ENCODE measurements at regions not wholly inside any gene's neighbourhood (a gene's known extent, or its start where the extent isn't known, plus 50 kb on each side); places are given as distances from the start of the nearest gene placed in this dataset.

GRCh38 chr13:47829690-47830089 lies 171.4 kb downstream of the SUCLA2 start:
- Mint-ChIP-seq H3K9me3 (ENCODE audit: insufficient read depth) (peaks cover 6% of the 10 kb centered on the region), H3K27me3 (no peaks in the 10 kb centered on the region), H3K4me3 (no peak overlapping the region), H3K4me1 (no peaks in the 10 kb centered on the region), H3K27ac (no peak overlapping the region)
- no peaks in the 10 kb centered on the region for H3K4me1 ChIP-seq (ENCODE audit: control insufficient read depth in 2 of 2, insufficient read depth in 2 of 2, low read length in 2 of 2)
- no peaks in the 10 kb centered on the region for H3K27me3 ChIP-seq (replicated peaks in 1 of 4; ENCODE audit: control extremely low read depth in 1 of 4, control insufficient read depth in 3 of 4, insufficient read depth in 4 of 4, low read length in 3 of 4)
- no peak overlapping the region for H3K27ac ChIP-seq (ENCODE audit: low read length in 2 of 2)
- H3K79me2 ChIP-seq (ENCODE audit: control insufficient read depth, insufficient read depth, low read length): no peaks in the 10 kb centered on the region
- CTCF ChIA-PET: no interaction called here
- DNase-seq (no peak), ATAC-seq (ENCODE audit: low read depth) (no peak)
- WGBS (ENCODE audit: insufficient coverage): no CpG with 5 or more reads among the region's 1 CpG
- peaks cover 0 to 11% (median 5%) of the 10 kb centered on the region in 3 donors for H3K9me3 ChIP-seq (ENCODE audit: control extremely low read depth in 1 of 3, control insufficient read depth in 2 of 3, insufficient read depth in 1 of 3, low read length in 2 of 3)
- TF ChIP-seq CTCF (IDR thresholded peaks at IDR 0.05) (no peak), EZH2 (IDR thresholded peaks at IDR 0.05; ENCODE audit: borderline replicate concordance, insufficient read depth, low read depth, low read length, poor library complexity, severe bottlenecking) (no peak)
- H4K20me1 ChIP-seq (ENCODE audit: control insufficient read depth, insufficient read depth, low read length, poor library complexity, severe bottlenecking): no peaks in the 10 kb centered on the region
- no peak overlapping the region for H2AFZ ChIP-seq (ENCODE audit: insufficient read depth, low read depth, low read length, poor library complexity, severe bottlenecking)
- no peak overlapping the region for H3K4me2 ChIP-seq (replicated peaks; ENCODE audit: low read depth, low read length, poor library complexity, severe bottlenecking)
- H3K9ac ChIP-seq (ENCODE audit: low read length): no peak overlapping the region
- intact Hi-C loops (cut with micrococcal nuclease): no loop called here
- no peaks in the 10 kb centered on the region for H3K36me3 ChIP-seq (replicated peaks in 1 of 2; ENCODE audit: control extremely low read depth in 1 of 2, control insufficient read depth in 1 of 2, extremely low read depth in 1 of 2, insufficient read depth in 2 of 2, low read length in 1 of 2)
- POLR2A ChIA-PET: no interaction called here
- no peak overlapping the region for H3K4me3 ChIP-seq (ENCODE audit: control extremely low read depth in 1 of 5, extremely low read depth in 1 of 5, insufficient read depth in 1 of 5, low read depth in 2 of 5, low read length in 4 of 5)

- no peak overlapping the region for H3K4me3 ChIP-seq (ENCODE audit: control extremely low read depth in 1 of 5, extremely low read depth in 1 of 5, insufficient read depth in 1 of 5, low read depth in 2 of 5, low read length in 4 of 5)
- H3K27ac Mint-ChIP-seq: no peak overlapping the region
- H3K9ac ChIP-seq (ENCODE audit: low read length): no peak overlapping the region
- CTCF ChIA-PET: no interaction called here
- H3K4me3 Mint-ChIP-seq: no peak overlapping the region
- no peak for TF ChIP-seq EZH2 (IDR thresholded peaks at IDR 0.05; ENCODE audit: borderline replicate concordance, insufficient read depth, low read depth, low read length, poor library complexity, severe bottlenecking)
- no peak for TF ChIP-seq CTCF (IDR thresholded peaks at IDR 0.05)
- POLR2A ChIA-PET: no interaction called here
- no peaks in the 10 kb centered on the region for H3K4me1 ChIP-seq (ENCODE audit: control insufficient read depth in 2 of 2, insufficient read depth in 2 of 2, low read length in 2 of 2)
- no peak for ATAC-seq (ENCODE audit: low read depth)
- peaks cover 0 to 13% (median 9%) of the 10 kb centered on the region in 3 donors for H3K9me3 ChIP-seq (ENCODE audit: control extremely low read depth in 1 of 3, control insufficient read depth in 2 of 3, insufficient read depth in 1 of 3, low read length in 2 of 3)
- H3K4me2 ChIP-seq (replicated peaks; ENCODE audit: low read depth, low read length, poor library complexity, severe bottlenecking): no peak overlapping the region
- no peaks in the 10 kb centered on the region for H3K4me1 Mint-ChIP-seq
- H3K27ac ChIP-seq (ENCODE audit: low read length in 2 of 2): no peak overlapping the region
- H3K79me2 ChIP-seq (ENCODE audit: control insufficient read depth, insufficient read depth, low read length): no peaks in the 10 kb centered on the region
- H3K27me3 ChIP-seq (replicated peaks in 1 of 4; ENCODE audit: control extremely low read depth in 1 of 4, control insufficient read depth in 3 of 4, insufficient read depth in 4 of 4, low read length in 3 of 4): no peaks in the 10 kb centered on the region
- no peak overlapping the region for H2AFZ ChIP-seq (ENCODE audit: insufficient read depth, low read depth, low read length, poor library complexity, severe bottlenecking)
- H4K20me1 ChIP-seq (ENCODE audit: control insufficient read depth, insufficient read depth, low read length, poor library complexity, severe bottlenecking): no peaks in the 10 kb centered on the region
- DNase-seq: no peak
- H3K36me3 ChIP-seq (replicated peaks in 1 of 2; ENCODE audit: control extremely low read depth in 1 of 2, control insufficient read depth in 1 of 2, extremely low read depth in 1 of 2, insufficient read depth in 2 of 2, low read length in 1 of 2): no peaks in the 10 kb centered on the region
- peaks cover 6% of the 10 kb centered on the region for H3K9me3 Mint-ChIP-seq (ENCODE audit: insufficient read depth)
- intact Hi-C loops (cut with micrococcal nuclease): no loop called here
- WGBS (ENCODE audit: insufficient coverage): 100% methylated on average over 1 of the region's 2 CpGs
- no peaks in the 10 kb centered on the region for H3K27me3 Mint-ChIP-seq
Measured at GRCh38 chr13:47826471-47826870, 174.6 kb downstream of the SUCLA2 start.

Data from B cell (primary cell).